NCI-H1105 treated with DMSO at 0.1 percent for 48 hours (cell line): ENCODE measurements at regions not wholly inside any gene's neighbourhood (a gene's known extent, or its start where the extent isn't known, plus 50 kb on each side); places are given as distances from the start of the nearest gene placed in this dataset.
"Not testable (repeated sequence)": the region's sequence is repeated elsewhere in the genome, so short reads cannot be mapped to it uniquely, and the experiment has no call there.

Source experiments
- DNase-seq: peaks from one replicate; lab custom pipeline; 2025; lab: John Stamatoyannopoulos, UW

- DNase-seq = no peak
Observed at GRCh38 chr18:34280000-34280399, 55.3 kb upstream of the NOL4 start.

DNA sequence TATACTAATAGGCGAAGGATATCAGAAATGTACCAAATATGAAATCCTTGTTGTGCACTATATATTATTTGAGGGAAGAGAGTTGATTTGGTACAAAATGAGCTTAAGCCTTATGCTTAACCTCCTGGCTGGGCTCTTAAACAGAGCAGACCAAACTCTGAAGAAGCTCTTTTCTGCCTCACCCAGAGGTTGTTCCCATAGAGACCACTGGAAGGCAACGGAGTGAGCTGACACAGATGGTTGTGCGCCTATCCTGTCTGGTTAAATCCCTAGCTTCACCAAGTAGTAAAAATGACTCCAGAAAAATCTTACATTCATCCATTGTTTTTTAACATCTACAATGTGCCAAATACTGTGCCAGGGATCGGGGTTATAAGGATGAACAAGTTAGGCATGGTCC lies 55.9 kb upstream of the NOL4 start:
- no peak for DNase-seq

DNA sequence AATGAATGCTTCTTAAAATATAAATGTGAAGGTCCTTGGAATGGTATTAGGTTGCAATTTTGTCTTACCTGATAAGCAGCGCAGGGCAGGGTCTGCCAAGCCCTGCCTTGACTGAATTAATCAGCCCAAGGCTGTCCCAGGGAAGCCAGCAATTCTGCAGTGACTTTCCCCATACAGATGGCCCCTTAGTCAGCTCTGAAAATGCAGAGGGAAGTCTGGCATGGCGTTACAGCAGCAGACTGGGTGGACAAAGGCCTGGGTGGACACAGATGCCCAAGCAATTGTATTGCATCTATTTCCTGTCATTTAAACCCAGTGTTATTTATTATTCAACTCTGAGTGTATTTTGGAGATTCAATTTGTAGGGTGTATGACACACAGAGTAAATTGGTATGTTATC lies 56.6 kb upstream of the NOL4 start:
- no peak for DNase-seq

- peak; percentile 97 for DNase-seq
Observed at GRCh38 chr18:34281722-34282121, 57.0 kb upstream of the NOL4 start.

GRCh38 chr18:34283506-34283905 lies 58.8 kb upstream of the NOL4 start:
- DNase-seq = no peak

DNA sequence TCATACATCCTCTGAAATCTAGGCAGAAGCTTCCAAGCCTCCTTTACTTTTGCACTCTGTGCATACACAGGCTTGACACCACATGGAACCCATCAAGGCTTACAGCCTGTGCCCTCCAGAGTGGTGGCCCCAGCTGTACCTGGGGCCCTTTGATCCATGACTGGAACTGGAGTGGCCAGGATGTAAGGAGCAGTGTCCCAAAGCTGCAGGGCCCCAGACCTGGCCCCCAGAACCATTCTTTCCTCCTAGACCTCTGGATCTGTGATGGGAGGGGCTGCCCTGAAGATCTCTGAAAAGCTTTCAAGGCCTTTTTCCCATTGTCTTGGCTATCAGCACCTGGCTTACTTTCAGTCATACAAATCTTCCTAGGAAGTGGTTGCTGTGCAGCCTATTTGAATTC lies 63.1 kb upstream of the NOL4 start:
- no peak for DNase-seq

- DNase-seq = no peak
Observed at GRCh38 chr18:34292594-34292993, 67.9 kb upstream of the NOL4 start.

DNA sequence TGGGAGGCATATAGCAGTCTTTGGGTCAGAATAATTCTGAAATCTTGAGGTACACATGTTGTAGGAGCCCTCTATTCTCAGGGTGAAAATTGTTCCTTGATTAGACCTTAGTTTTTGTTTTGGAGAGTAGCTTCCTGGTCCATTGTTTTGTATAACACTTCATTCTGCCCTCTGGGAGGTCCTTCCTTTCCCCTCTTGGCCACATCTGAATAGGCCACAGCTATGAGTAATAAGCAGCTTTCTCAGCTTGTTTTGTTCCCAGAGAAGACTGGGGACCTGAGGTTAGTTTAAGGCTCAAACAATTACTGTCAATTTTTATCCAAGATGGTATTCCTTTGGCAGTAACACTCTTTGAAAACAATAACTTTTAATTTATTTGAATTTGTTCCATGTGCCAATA lies 72.6 kb upstream of the NOL4 start:
- DNase-seq = no peak

DNA sequence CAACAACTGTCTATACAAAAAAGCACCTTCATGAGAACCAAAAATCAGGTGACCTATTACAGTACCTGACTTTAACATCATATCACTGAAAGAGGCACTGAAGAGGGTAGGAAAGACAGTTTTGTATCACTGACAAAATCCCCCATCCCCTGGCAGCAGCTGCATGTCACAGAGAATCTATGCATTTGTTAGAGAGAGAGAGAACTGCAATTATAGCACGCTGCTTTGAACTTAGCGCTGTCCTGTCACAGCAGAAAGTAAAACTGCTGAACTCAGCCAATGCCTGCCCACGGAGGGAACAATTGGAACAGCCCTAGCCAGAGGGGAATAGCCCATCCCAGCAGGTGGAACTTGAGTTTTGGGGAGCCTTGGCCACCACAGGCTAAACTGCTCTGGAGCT lies 75.1 kb upstream of the NOL4 start:
- no peak for DNase-seq

- no peak for DNase-seq
Observed at GRCh38 chr18:34311468-34311867, 86.8 kb upstream of the NOL4 start.

GRCh38 chr18:34314847-34315246 lies 90.1 kb upstream of the NOL4 start:
- DNase-seq = no peak

DNA sequence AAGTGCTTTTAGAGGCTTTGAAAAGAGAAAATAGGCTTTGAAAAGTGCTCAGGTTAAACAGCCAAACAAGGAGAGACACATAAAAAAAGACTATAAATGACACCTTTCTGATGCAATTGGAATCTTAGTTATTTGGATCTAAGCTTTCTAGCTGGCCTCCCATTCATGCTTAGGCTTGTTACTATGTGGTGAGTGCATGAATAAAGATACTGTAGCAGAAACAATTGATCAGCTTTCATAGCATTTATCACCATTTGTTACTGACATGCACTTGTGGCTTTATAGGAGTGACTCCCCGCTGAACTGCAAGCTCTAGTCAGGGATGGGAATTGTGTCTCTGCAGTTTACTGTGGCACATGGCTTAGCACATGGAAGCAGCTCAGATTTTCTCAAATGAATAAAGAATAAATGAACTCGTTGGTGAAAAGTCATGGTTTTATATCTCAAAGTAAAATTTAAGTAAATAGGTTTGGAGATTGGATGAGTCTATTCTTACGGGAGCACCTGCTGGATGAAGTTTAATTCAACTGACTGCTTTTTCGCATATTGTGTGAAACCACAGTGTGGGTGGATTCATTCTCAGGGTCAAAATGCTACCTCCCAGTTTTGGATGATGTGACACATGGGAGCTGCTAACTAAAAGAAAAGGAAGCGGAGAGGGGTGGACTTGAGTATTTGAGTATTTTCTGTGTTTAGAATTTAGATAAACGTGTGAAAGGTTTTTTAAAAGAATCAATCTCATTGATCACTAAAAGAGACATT lies 91.1 kb upstream of the NOL4 start:
- peak; percentile 95 for DNase-seq

- no peak for DNase-seq
Observed at GRCh38 chr18:34320267-34320666, 95.6 kb upstream of the NOL4 start.

DNA sequence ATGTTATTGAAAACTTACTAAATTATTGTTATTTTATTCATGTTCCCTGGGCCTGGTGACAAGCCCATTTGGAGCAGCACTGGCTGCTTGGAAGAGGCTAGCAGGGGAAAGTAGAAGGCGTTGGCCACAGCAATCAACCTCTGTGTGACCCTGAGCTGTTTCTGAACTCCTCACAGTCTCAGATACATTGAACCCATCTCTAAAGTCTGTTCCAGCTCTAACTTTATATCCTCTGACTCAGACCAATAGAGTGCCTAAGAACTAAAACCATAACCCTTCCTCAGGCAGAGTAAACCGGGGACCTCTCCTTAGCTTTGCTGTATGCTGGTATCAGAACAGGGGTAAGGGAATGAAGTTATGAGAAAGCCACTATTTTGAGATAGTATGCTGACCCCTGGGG lies 96.4 kb upstream of the NOL4 start:
- no peak for DNase-seq

- no peak for DNase-seq
Observed at GRCh38 chr18:34322365-34323289, 97.9 kb upstream of the NOL4 start.

- DNase-seq = no peak
Observed at GRCh38 chr18:34329840-34330239, 105.1 kb upstream of the NOL4 start.

DNA sequence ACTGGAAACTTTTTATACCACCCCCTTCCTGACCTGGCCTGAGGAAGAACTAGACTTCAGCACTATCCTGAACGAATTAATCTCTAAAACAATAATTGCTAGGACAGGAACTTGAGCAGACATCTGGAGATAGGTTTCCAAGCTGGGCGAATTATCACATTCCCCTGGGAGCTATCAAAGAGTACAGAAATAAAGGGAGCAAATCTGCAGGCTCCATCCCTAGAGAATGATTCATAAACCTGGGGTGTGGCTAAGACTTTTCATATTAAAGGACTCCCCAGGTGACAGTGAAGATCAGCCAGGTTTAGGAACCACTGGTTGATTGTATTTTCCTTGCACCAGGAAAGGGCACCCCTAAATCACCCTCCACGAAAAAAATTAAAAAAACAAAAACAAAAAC lies 105.6 kb upstream of the NOL4 start:
- DNase-seq = no peak

DNA sequence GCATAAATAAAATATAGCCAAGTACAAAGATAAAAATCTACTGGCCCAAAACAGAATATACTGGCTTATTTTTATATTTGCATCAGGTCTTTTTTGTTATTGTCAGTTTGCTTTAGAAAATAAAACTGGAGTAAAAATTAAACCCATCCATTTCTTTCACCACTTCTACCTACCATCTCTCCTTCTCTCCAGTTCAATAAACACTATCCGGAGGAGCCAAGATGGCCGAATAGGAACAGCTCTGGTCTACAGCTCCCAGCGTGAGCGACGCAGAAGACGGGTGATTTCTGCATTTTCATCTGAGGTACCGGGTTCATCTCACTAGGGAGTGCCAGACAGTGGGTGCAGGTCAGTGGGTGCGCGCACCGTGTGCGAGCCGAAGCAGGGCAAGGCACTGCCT lies 106.2 kb upstream of the NOL4 start:
- not testable (repeated sequence) for DNase-seq

DNA sequence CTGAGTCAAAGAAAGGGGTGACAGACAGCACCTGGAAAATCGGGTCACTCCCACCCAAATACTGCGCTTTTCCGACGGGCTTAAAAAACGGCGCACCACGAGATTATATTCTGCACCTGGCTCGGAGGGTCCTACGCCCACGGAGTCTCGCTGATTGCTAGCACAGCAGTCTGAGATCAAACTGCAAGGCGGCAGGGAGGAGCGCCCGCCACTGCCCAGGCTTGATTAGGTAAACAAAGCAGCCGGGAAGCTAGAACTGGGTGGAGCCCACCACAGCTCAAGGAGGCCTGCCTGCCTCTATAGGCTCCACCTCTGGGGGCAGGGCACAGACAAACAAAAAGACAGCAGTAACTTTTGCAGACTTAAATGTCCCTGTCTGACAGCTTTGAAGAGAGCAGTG lies 106.6 kb upstream of the NOL4 start:
- DNase-seq = not testable (repeated sequence)

- peak; percentile 99 for DNase-seq
Observed at GRCh38 chr18:34339155-34339554, 114.4 kb upstream of the NOL4 start.

- no peak for DNase-seq
Observed at GRCh38 chr18:34342960-34343359, 118.2 kb upstream of the NOL4 start.

DNA sequence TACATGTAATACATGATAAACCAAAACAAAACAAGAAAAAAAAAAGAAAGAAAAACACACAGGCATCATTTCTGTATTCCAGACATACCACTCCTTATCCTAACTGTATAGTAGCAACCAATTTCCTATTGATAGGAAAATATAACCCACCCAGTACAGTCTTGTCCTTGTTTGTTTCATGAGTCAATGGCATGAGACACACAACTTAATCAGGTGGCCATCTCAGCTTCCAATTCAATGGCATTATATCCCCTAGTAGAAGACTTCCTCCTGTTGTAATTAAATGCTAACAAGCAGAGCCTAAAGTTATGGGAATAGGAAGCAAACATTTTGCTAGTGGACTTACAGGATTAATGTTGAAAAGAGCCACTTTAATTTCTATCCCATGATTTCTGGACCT lies 121.0 kb upstream of the NOL4 start:
- no peak for DNase-seq

- no peak for DNase-seq
Observed at GRCh38 chr18:34350778-34351177, 126.1 kb upstream of the NOL4 start.
